ENCODE measurements at regions not wholly inside any gene's neighbourhood (a gene's known extent, or its start where the extent isn't known, plus 50 kb on each side); places are given as distances from the start of the nearest gene placed in this dataset.

DNA sequence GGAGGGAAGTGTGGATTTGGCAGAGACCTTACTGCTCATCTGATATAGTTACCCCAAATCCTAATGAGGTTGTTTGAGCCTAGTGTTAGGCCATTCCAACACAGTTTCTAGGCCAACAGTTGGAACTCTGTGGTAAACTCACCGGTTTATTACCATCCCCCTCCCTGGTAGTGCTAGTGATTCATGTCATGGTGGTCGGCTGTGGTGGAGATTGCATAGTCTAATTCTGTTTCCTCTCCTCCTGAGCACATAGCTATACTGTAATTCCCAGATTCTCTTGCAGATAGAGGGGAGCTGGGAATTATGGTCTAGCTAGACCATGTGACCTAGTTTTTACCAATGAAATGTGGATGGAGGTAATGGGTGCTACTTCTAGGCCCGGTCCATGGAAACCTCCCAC lies 123.7 kb upstream of the KIF26B start:
- intact Hi-C loops (cut with DNase I): no loop called here
- TF ChIP-seq POLR2AphosphoS5 (IDR thresholded peaks at IDR 0.05) (no peak), POLR2A (IDR thresholded peaks at IDR 0.05) (no peak)
- TF ChIP-seq, protein P1, sequence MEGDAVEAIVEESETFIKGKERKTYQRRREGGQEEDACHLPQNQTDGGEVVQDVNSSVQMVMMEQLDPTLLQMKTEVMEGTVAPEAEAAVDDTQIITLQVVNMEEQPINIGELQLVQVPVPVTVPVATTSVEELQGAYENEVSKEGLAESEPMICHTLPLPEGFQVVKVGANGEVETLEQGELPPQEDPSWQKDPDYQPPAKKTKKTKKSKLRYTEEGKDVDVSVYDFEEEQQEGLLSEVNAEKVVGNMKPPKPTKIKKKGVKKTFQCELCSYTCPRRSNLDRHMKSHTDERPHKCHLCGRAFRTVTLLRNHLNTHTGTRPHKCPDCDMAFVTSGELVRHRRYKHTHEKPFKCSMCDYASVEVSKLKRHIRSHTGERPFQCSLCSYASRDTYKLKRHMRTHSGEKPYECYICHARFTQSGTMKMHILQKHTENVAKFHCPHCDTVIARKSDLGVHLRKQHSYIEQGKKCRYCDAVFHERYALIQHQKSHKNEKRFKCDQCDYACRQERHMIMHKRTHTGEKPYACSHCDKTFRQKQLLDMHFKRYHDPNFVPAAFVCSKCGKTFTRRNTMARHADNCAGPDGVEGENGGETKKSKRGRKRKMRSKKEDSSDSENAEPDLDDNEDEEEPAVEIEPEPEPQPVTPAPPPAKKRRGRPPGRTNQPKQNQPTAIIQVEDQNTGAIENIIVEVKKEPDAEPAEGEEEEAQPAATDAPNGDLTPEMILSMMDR (IDR thresholded peaks at IDR 0.05): no peak
- H3K4me1 ChIP-seq (replicated peaks): no peaks in the 10 kb centered on the region
- DNase-seq (ENCODE audit: low spot score): no peak
- no peak overlapping the region for H3K4me3 ChIP-seq
- H3K27ac ChIP-seq: no peak overlapping the region
- no peaks in the 10 kb centered on the region for H3K36me3 ChIP-seq
- whole genome bisulfite sequencing: 83% methylated on average over 3 of the region's 3 CpGs
- H3K27me3 ChIP-seq (replicated peaks; ENCODE audit: insufficient read depth): no peaks in the 10 kb centered on the region
- H3K9me3 ChIP-seq: no peaks in the 10 kb centered on the region

DNA sequence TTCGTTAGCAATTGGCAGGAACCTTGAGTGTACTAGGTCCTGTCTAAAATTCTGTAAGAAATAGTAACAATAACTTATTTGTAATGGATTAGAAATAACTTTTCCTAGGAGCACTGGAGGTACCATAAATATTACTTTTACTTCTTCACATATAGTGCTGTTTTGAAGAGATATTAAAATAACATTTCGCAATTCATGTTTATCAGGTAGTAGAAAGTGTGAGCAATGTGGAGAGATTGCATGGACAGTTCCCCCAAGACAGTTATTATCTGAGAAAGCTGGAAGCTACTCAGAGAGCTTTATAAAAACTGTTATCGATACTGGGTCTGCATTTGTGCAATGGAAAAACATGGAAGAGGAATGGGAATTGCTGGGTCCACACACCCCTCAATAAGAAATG lies 128.5 kb upstream of the KIF26B start:
- H3K36me3 ChIP-seq: no peaks in the 10 kb centered on the region
- intact Hi-C loops (cut with DNase I): no loop called here
- DNase-seq (ENCODE audit: low spot score): no peak
- no peaks in the 10 kb centered on the region for H3K4me1 ChIP-seq (replicated peaks)
- H3K9me3 ChIP-seq: no peaks in the 10 kb centered on the region
- H3K4me3 ChIP-seq: no peak overlapping the region
- no peak overlapping the region for H3K27ac ChIP-seq
- TF ChIP-seq POLR2AphosphoS5 (IDR thresholded peaks at IDR 0.05) (no peak), POLR2A (IDR thresholded peaks at IDR 0.05) (no peak)
- TF ChIP-seq, protein P1 (IDR thresholded peaks at IDR 0.05): no peak
- H3K27me3 ChIP-seq (replicated peaks; ENCODE audit: insufficient read depth): no peaks in the 10 kb centered on the region
- WGBS: 84% methylated on average over 3 of the region's 3 CpGs

DNA sequence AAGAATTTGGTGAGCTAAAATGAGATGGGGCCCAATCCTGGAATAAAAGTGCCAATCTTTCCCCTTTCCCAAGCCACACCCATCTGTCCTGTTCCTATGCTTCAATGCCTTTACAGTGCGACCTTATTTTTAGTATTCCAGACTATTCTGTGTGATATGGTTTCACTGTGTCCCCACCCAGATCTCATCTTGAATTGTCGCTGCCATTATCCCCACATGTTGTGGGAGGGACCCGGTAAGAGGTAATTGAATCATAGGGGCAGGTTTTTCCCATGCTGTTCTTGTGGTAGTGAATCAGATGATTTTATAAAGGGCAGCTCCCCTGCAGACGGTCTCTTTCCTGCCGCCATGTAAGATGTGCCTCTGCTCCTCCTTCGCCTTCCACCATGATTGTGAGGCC lies 129.3 kb upstream of the KIF26B start:
- Histone ChIP-seq H3K4me3 (no peak overlapping the region), H3K27me3 (replicated peaks; ENCODE audit: insufficient read depth) (no peaks in the 10 kb centered on the region), H3K36me3 (no peaks in the 10 kb centered on the region), H3K27ac (no peak overlapping the region), H3K9me3 (no peaks in the 10 kb centered on the region), H3K4me1 (replicated peaks) (no peaks in the 10 kb centered on the region)
- WGBS: 91% methylated on average over 6 of the region's 6 CpGs
- no peak for DNase-seq (ENCODE audit: low spot score)
- intact Hi-C loops (cut with DNase I): no loop called here
- TF ChIP-seq POLR2A (IDR thresholded peaks at IDR 0.05): no peak
- TF ChIP-seq, protein P1 (IDR thresholded peaks at IDR 0.05): no peak
- no peak for TF ChIP-seq POLR2AphosphoS5 (IDR thresholded peaks at IDR 0.05)

DNA sequence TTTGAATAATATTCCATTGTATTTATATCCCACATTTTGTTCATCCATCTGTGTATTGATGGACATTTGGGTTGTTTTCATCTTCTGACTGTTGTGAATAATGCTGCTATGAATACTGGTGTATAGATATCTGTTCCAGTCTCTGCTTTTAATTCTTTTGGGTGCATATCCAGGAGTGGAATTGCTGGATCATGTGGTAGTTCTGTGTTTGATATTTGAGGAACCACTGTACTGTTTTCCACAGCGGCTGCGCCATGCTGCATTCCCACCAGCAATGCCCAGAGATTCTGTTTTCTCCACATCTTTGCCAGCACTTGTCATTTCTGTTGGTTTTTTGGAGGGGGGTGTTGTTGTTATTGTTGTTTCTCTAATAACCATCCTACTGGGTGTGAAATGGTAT lies 131.6 kb upstream of the KIF26B start:
- DNase-seq (ENCODE audit: low spot score): no peak
- no peak overlapping the region for H3K4me3 ChIP-seq
- H3K4me1 ChIP-seq (replicated peaks): no peaks in the 10 kb centered on the region
- no peaks in the 10 kb centered on the region for H3K36me3 ChIP-seq
- H3K9me3 ChIP-seq: no peaks in the 10 kb centered on the region
- H3K27me3 ChIP-seq (replicated peaks; ENCODE audit: insufficient read depth): no peaks in the 10 kb centered on the region
- no peak overlapping the region for H3K27ac ChIP-seq
- WGBS: 100% methylated on average over 2 of the region's 2 CpGs
- TF ChIP-seq, protein P1 (IDR thresholded peaks at IDR 0.05): no peak
- no peak for TF ChIP-seq POLR2A (IDR thresholded peaks at IDR 0.05)
- TF ChIP-seq POLR2AphosphoS5 (IDR thresholded peaks at IDR 0.05): no peak
- intact Hi-C loops (cut with DNase I): no loop called here

DNA sequence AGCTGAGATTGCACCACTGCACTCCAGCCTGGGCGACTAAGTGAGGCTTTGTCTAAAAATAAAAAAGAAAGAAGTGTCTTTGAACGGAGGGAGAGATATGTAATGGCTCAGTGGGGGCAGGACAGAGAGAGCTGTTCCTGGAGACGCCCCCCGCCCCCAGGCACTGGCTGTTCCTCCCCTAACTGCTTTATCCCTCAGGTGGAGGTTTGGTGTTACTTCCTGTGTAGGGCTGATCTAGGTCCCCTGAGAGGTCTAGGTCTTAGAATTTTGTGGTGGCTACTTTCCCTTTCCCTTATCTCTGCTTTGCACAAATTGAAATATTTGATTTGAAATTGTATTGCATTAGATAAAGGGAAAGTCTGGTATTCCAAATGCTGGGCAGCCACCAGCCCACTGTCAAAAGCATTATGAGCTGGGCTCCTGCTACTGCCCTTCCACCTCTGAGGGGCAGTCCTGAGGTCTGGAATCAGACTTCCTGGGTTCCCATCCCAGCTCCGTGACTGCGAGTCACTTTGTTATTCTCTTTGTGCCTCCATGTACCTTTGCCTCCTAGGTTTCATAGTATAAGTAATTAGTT lies 134.8 kb upstream of the KIF26B start:
- no peak overlapping the region for H3K4me3 ChIP-seq
- H3K27me3 ChIP-seq (replicated peaks; ENCODE audit: insufficient read depth): no peaks in the 10 kb centered on the region
- no peaks in the 10 kb centered on the region for H3K4me1 ChIP-seq (replicated peaks)
- intact Hi-C loops (cut with DNase I): no loop called here
- no peak for DNase-seq (ENCODE audit: low spot score)
- H3K27ac ChIP-seq: no peak overlapping the region
- TF ChIP-seq POLR2AphosphoS5 (IDR thresholded peaks at IDR 0.05): no peak
- no peak for TF ChIP-seq POLR2A (IDR thresholded peaks at IDR 0.05)
- TF ChIP-seq, protein P1 (IDR thresholded peaks at IDR 0.05): no peak
- 86% methylated on average over 6 of the region's 6 CpGs for WGBS
- no peaks in the 10 kb centered on the region for H3K9me3 ChIP-seq
- no peaks in the 10 kb centered on the region for H3K36me3 ChIP-seq

All from prostate gland (tissue), 2 donors.